ENCODE measurements at regions not wholly inside any gene's neighbourhood (a gene's known extent, or its start where the extent isn't known, plus 50 kb on each side); places are given as distances from the start of the nearest gene placed in this dataset.
"Not testable (repeated sequence)": the region's sequence is repeated elsewhere in the genome, so short reads cannot be mapped to it uniquely, and the experiment has no call there.

DNA sequence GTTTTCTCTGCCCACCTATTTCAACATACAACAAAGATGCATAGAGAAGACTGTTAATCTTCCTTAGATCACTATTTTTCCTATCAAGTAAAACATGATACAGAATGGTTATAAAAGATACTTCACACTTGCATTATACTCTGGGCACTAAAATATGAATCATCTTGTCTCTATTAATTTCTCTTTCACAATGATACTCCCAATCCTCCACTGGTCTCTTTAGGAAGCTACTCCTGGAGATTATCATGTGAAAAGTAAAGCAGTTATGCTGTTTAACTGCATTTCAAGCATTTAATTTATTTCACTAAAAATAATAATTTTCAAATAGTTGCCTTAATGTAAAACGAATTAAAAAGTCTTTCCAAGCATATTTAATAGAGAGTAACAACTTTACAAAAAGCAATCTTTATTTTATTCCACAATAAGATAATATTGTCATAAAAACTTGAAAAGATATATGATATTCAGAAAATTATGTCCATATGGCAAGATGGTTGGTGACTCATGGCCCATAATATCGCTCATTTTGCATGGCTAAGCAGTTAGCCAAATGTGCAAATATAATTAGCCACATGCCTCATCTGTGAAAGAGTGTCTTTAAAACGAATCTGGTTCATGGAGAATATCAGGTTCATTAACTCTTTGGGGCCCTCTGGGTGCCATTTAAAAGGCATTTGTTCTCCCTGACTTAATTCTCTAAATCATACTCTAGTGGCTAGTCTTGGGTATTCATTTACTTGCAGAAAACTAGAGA is 1569.0 kb upstream of the B3GALT2 start:
- DNase-seq, result no peak

DNA sequence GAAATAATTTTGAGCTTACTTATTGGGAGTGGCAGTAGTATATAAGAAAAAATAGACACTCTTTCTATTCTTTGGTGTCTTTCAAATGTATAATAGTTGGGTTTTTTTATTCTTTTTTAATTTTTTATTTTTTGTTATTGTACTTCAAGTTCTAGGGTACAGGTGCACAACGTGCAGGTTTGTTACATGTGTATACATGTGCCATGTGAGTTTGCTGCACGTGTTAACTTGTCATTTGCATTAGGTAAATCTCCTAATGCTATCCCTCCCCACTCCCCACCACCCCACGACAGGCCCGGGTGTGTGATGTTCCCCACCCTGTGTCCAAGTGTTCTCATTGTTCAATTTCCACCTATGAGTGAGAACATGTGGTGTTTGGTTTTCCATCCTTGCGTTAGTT is 1552.4 kb upstream of the B3GALT2 start:
- DNase-seq, result not testable (repeated sequence)

DNA sequence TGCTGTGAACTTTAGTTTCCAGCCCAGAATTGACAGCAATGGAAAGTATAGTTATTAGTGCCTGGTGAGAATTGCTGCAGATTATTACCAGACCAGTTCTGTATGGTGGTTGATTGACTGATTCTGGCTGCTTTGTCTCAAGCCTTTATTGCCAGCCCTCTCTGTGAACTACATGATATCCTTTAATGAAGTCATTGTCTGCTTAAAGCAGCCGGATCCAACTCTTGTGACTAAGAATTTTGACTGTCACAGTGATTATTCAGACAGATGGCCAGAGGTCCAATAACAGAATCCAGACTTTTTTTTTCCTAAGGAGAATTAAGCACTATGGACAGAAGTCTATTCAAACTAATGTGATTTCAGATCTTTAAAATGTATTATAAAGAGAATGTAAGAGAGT is 1548.6 kb upstream of the B3GALT2 start:
- no peak for DNase-seq

DNA sequence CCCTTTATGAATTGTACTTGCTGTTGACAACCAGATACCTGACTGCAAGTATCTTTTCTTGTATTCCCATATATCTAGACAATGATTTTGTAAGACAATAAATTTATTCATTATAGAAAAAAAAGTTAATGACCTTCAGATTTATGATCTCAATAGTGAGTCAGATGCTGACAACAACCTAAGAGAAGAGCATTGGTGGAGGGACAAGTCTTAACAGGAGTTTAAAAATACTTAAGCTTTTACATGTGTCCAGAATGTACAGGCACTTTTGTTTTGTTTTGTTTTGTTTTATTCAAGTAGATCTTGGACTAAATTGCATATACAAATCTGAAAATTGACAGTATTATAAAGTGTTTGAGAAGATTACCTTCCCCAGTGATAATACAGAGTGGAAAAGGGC is 1544.6 kb upstream of the B3GALT2 start:
- no peak for DNase-seq

DNA sequence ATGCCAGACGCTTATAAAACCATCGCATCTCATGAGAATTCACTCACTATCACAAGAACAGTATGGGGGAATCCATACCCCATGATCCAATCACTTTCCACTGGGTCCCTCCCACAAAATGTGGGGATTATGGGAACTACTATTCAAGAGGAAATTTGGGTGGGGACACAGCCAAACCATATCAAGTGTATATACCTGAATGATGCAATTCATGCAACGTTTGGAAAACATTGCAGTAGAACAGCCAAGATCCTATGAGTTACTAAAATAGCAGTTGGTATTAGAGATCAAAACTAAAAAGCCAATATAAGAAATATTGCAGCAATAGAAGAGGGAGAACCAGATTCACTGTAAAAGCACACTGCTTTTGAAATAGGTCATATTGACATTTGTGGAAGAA is 1543.9 kb upstream of the B3GALT2 start:
- DNase-seq, result no peak

DNA sequence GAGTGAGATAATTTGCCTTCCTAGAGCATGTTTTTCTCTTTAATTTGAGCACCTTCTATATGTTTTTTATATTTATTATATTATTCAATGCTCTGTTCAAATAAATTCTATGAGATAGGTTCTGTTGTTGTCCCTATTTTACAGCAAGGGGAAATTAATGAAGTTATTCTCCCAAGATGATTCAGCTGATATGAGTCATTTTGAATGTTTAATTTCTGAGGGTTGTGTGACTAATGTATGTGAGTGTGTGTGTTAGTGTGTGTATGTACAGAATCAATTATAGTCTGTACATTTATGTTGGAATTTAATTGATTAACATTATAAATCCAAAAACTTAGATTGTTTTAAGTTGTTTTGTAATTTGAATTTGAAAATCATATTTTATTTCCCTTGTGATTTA is 1536.7 kb upstream of the B3GALT2 start:
- no peak for DNase-seq

DNA sequence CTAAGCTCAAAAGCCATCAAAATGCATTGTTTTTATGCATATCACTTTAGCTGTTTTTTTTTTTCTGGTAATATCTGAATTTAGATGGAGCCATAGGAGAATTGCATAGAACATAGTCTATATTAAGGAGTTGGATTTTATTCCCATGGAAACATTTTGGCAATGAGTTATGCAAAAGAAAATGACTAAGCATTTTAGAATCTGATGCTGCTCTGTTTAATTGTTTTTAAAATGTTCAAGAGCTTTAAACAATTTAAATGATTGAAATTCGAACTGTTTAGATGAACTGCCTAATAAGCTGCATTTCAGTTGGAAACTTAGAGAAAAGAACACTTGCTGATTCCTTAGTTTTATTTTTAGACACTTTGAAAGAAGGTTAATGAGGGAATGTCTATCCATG is 1531.5 kb upstream of the B3GALT2 start:
- DNase-seq, result no peak

DNA sequence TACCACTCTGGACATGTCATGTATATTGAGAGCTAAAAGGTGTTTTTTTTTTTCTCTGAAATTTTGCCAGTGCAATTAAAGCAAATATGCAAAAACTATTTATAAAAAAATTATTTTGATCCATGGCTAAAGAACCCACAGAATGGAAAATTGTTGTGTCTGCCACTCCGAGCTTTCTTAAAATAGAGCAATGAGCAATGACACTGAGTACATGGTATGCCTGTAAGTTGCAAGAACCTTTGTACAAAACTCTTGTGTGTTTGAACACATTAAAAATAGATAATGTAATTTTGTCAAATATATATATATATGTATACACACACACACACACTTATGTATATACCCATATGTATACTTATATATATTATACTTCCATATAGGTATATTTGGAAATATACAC is 1530.9 kb upstream of the B3GALT2 start:
- no peak for DNase-seq

DNA sequence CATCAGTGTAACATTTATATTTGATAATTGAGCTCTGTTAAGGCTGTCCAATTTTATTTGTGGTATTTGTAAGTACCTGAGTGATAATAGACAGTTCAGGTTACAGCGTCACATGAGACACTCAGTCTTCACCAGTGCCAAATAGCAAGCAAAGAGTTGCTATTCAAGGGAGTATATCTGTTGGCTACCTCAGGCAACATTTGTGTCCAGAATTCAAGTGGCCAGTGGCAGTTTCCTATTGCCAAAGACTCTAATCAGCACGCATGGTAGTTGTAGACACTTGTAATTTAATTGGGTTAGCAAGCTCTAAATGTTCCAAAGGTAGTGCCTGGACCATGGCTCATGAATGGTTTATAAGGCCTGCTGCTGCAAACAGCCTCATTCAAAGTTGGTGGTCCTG is 1524.3 kb upstream of the B3GALT2 start:
- DNase-seq, result no peak

DNA sequence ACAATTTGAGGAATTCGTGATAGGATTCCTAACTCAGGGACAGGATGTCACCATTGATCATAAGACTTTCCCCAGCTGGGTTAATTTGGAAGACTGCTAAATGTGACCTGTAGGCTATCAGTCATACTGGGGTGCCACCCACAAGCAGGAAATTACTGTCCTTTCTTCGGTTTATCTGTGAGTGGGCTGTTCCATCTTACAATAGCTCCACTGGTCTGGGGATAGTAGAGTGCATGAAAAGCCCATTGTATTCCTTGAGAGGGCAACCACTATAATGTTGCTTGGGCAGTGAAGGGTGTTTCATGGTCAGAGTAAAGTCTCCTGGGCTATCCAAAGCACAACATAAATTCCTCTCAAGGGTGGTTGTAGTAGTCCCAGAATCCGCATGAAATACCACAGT is 1523.0 kb upstream of the B3GALT2 start:
- DNase-seq, result no peak

DNA sequence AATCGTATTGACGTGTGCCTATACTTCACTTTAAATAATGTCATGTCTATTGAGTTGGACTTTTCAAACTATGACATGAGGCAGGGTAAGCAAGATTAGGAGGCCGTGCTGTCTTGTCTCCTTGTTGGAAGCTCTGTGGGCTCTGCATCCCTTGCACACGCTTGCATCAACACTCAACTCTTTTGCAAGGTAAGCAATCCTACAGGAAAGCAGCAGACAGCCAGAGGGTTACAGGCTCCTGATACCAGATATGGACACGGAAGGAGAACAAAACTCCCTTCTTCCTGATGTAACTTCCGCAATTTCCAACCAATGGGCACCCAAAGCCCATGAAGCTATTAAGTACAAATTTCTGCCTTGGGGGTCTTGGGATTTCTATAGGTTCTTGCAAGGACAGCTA is 1520.7 kb upstream of the B3GALT2 start:
- no peak for DNase-seq

DNA sequence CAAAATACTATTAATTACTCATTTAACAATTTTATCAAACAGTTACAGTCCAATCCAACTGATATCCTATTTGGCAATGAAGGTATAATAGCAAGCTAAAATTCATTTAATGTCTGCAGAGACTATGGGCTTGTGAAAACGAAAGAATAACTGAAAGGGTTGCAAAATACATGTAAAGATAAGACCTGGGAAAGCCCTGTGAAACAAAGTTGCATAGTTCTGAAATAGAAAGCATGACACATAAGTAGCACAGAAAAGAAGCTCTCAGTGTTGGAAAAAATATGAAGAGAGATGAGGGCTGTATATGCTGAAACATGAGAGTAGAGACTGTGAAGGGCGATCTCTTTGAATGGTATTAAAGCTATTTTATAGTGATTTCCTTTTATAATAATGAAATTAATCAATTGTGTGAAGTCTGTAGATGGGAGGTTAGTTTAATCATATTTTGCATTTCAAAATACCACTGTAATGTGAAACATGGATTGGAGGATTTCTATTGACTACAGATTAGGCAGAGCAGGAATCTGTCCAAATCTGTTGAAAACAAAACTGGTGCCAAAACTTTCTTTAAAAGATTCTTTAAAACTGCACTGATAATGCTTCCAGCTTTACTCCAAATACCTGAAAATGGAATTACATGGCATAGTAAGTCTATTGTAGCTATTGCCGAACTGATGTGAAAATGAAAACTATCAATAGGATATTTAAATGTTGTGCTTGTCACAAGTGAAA is 1518.9 kb upstream of the B3GALT2 start:
- no peak for DNase-seq

DNA sequence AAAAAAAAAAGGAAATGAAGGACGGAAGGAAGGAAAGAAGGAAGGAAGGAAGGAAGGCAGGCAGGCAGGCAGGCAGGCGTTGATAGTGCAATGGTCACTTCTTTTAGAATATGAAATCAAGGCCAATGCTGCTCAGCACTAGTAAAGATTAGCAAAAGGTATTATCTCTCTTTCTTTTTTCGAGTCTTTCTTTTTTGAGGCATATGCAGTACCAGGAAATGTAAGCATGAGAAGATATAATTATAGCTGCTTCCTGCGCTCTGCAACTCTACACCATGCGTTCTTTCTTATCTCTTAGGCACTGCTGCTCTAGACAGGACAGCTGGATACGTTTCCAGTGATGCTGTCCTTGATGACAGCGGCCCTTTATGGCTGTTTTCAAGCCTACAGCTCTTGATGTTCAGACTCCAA is 1512.5 kb upstream of the B3GALT2 start:
- no peak for DNase-seq

DNA sequence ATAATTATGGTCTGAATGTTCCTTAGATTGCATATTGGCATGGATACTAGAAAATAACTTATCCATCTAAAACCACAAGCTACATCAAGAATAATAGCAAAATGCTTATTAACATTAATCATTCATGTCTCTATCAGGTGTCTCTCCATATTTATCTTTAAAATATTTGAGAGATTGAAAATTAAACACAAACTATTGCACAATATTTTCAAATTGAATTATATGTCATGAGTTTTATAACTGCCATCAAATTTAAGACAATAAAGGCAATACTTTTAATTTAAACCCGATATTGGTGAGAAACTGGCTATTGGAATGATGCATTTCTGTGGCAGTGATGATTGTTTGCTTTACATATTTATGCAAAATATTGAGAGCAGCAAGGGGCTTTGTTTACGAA is 1506.8 kb upstream of the B3GALT2 start:
- no peak for DNase-seq

DNA sequence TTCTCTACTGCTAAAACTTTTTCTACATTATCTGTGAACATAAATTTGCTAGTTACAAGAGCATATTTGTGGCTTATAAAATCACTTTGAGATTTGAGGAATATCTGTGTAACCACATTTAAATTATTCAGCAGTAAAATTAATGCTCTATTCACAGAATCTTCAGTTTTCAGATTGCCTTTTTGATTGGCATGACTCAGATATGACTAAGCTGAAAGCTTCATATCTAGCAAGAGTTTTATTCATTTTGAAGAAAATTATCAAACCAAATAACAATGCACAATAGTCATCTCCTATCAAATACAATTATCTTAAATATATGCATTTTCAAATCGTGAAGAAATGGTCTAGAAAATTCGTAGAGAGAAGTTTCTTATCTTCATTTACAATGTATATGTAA is 1498.2 kb upstream of the B3GALT2 start:
- DNase-seq, result no peak

DNA sequence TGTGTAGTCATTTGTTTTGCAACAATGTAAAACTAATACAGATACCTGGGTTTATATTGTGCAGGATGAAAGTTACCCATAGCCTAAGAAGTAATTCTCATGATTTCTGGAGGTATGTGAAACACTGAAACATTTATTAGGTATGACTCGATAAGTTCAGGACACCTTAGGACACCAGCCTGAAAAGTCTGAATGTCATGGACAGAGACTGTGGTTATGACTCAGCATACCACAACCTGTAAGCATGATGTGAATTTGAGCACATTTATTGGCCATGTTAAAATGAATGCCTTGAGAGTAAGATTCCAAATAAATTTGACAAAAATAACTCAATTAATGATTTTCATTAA is 1471.7 kb upstream of the B3GALT2 start:
- no peak for DNase-seq

DNA sequence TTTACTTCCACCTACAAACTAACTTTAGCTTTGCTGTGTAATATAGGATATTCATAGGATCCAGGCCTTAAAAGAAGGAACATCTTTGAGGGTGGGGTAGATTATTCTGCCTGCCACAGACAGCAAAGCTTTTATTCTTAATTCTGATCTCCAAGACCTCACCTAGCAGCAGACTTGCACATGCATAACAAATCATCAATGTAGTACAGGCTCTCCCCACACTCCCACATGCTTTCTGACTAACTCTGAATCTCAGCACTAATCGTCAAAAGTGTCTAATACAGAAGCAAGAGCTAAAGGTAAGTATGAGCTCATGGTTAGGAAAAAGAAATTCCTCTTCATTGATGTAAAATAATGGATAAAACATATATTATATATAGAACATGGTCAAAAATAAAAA is 1468.5 kb upstream of the B3GALT2 start:
- no peak for DNase-seq

DNA sequence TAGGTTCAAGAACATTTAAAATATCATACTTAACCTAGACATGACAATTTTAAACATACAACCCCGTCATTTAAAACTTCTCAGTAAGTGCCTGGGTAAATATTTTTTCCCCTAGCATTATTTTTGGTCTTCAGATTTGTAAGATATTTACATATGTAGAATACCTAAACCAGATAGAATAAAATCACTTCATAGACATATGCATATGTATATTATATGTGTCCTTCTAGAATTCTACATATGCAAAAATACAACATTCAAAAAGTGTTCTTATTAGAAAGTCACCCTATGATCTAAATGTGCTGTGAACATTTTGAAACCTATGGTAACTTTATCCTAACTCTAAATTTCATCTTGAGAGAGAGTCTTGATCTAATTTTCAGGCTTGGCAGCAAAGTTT is 1467.0 kb upstream of the B3GALT2 start:
- no peak for DNase-seq

DNA sequence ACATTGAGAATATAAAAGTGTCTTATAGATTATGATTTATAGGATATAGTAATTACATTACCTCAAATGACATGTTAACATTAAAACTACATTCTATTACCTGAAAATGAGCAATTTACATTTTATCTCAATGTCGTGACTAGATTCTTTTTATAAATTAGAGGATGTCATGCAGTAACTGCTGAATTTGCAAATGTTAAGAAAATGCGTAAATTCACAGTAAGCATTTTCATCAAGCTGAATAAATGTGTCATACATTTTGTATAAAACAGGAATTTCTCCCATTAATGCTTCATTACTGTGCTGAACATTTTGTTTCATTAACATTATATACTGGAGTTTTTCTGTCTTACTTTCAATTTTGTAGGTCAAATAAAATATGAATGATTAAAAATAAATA is 1460.7 kb upstream of the B3GALT2 start:
- no peak for DNase-seq

DNA sequence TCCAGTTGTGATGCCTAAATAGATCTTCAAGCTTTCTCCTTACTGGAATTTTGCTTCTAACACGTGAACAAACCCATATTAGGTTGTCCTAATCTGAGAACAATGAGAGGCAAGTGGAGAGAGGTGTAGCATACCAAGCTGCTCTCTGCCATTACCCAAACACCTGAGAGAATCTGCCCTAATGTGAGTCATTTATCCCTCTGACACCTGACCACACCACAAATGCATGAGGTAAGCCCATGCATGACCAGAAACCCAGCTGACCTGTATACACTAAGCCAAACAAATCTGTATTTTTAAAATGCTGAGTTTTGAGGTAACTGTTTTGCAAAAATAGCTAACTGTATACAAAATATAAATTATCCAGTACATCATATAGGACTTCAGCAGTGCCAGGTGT is 1458.1 kb upstream of the B3GALT2 start:
- no peak for DNase-seq

DNA sequence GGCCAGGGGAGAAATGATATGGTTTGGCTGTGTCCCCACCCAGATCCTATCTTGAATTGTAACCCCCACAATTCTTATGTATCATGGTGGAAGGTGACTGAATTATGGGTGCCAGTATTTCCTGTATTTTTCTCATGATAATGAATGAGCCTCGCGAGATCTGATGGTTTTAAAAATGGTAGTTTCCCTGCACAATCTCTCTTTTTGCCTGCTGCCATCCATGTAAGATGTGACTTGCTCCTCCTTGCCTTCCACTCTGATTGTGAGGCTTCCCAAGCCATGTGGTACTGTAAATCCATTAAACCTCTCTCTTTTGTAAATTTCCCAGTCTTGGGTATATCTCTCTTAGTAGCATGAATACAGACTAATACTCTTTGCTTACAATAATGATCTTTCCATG is 1453.9 kb upstream of the B3GALT2 start:
- DNase-seq, result no peak

DNA sequence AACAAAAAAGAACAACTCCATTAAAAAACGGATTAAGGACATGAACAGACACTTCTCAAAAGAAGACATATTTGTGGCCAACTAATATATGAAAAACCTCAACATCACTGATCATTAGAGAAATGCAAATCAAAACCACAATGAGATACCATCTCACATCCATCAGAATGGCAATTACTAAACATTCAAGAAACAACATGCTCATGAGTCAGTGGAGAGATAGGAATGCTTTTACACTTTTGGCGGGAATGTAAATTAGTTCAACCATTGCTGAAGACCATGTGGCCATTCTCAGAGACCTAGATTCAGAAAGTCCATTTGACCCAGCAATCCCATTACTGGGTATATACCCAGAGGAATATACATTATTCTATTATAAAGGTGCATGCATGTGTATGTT is 1442.6 kb upstream of the B3GALT2 start:
- DNase-seq, result no peak

DNA sequence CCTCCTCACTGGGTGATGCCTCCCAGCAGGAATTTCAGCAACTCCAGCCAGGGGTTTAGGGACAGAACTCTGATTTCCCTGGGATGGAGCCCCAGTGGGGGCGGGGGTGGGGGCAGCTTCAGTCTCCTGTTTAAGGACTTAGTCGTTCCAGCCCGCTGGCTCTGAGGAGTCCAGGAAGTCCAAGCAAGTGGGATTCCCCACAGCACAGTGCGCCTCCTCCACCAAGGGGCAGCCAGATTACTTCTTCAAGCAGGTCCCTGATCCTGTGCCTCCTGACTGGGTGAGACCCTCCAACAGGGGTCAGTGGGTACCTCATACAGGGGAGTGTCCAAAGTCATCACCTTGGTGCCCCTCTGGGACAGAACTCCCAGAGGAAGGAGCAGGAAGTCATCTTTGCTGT is 1438.4 kb upstream of the B3GALT2 start:
- DNase-seq, result no peak

DNA sequence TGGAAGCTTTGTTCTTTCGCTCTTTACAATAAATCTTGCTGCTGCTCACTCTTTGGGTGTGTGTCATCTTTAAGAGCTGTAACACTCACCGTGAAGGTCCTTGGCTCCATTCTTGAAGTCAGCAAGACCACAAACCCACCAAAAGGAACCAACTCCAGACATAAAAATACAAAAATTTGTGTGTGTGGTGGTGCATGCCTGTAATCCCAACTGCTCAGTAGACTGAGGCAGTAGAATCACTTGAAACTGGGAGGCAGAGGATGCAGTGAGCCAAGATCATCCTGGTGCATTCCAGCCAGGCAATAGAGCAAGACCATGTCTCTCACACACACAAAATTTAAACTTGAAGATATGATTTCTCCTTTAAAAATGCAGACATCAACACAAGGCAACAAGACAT is 1431.7 kb upstream of the B3GALT2 start:
- DNase-seq, result no peak

DNA sequence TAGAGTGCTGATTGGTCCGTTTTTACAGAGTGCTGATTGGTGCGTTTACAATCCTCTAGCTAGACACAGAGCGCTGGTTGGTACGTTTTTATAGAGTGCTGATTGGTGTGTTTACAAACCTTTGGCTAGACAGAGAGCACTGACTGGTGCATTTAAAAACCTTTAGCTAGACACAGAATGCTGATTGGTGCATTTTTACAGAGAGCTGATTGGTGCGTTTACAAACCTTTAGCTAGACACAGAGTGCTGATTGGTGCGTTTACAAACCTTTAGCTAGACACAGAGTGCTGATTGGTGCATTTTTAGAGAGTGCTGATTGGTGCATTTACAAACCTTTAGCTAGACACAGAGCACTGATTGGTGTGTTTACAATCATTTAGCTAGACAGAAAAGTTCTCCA is 1430.9 kb upstream of the B3GALT2 start:
- DNase-seq, result not testable (repeated sequence)

Data from stimulated activated CD4-positive, alpha-beta T cell treated with anti-CD3 and anti-CD28 coated beads, Interleukin-12 subunit alpha, Interleukin-12 subunit beta, amount 100 ng/mL, for 4 hours (primary cell).